IPS-15b (cell line): ENCODE measurements at regions not wholly inside any gene's neighbourhood (a gene's known extent, or its start where the extent isn't known, plus 50 kb on each side); places are given as distances from the start of the nearest gene placed in this dataset.

Experiments
- H3K27me3 ChIP-seq: one replicate; pipeline ENCODE4 v1.6.1; 2013; ENCODE audit warnings: low read length; ENCODE audit not compliant: control insufficient read depth, insufficient read depth
- H3K36me3 ChIP-seq: one replicate; pipeline ENCODE4 v1.6.1; 2013; ENCODE audit warnings: low read length; ENCODE audit not compliant: control insufficient read depth, insufficient read depth
- H3K4me1 ChIP-seq: one replicate; pipeline ENCODE4 v1.6.1; 2013; ENCODE audit warnings: mild to moderate bottlenecking, low read length; ENCODE audit not compliant: control insufficient read depth, insufficient read depth
- H3K4me3 ChIP-seq: one replicate; pipeline ENCODE4 v1.5.1; 2013; ENCODE audit warnings: low read depth, low read length
- H3K9ac ChIP-seq: one replicate; pipeline ENCODE4 v1.6.1; 2013; ENCODE audit warnings: low read depth, mild to moderate bottlenecking, low read length
- H3K9me3 ChIP-seq: one replicate; pipeline ENCODE4 v1.6.1; 2013; ENCODE audit warnings: mild to moderate bottlenecking, low read length; ENCODE audit not compliant: control insufficient read depth, insufficient read depth

DNA sequence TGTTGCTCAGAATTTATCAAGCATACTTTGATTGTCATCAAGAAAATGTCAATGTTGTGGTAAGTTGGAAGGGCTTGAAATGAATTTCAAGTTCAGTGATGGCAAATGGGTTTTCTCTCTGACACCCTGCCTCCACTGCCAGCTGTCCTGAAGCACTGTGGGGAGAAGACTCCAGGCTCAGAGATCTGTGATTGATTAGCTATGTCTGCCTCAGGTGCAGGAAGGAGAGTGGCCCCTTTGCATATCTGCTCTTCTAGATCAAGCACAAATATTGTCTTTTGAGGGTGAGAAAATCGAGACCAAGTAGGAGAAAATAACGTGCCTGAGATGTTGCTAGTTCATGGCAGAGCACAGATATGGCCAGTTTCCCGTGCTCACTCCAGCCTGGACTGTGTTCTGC is 178.8 kb upstream of the GLI2 start:
- H3K4me3 ChIP-seq = no peak overlapping the region
- no peaks in the 10 kb centered on the region for H3K36me3 ChIP-seq
- peaks cover 31% of the 10 kb centered on the region for H3K27me3 ChIP-seq
- peaks cover 2% of the 10 kb centered on the region for H3K4me1 ChIP-seq
- no peak overlapping the region for H3K9ac ChIP-seq
- no peaks in the 10 kb centered on the region for H3K9me3 ChIP-seq

DNA sequence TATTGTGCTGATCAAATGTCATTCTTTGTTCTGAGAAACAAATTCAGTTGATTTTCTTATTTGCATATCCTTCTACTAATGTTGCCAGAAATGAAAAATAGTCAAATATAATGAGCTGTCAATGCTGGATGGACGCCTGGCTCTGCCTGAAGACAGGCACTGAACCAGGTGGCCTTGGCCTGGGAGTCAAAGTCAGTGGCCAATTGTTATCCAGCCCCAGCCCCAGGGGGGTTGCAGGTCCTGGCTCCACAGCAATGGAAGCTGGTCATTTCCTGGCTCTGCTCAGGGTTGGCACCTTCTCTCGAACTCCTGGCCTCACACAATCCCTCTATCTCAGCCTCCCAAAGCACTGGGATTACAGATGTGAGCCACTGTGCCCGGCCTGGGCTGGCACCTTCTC is 176.8 kb upstream of the GLI2 start:
- Histone ChIP-seq H3K4me3 (no peak overlapping the region), H3K27me3 (peaks cover 22% of the 10 kb centered on the region), H3K4me1 (no peaks in the 10 kb centered on the region), H3K36me3 (no peaks in the 10 kb centered on the region), H3K9ac (no peak overlapping the region), H3K9me3 (no peaks in the 10 kb centered on the region)

- Histone ChIP-seq H3K36me3 (no peaks in the 10 kb centered on the region), H3K4me1 (no peaks in the 10 kb centered on the region), H3K4me3 (no peak overlapping the region), H3K9me3 (no peaks in the 10 kb centered on the region), H3K27me3 (peaks cover 17% of the 10 kb centered on the region), H3K9ac (no peak overlapping the region)
These were observed 176.3 kb upstream of the GLI2 start for GRCh38 chr2:120559401-120559800.

- peaks cover 3% of the 10 kb centered on the region for H3K4me1 ChIP-seq
- H3K9ac ChIP-seq = no peak overlapping the region
- H3K4me3 ChIP-seq = no peak overlapping the region
- H3K27me3 ChIP-seq = peaks cover 11% of the 10 kb centered on the region
- no peaks in the 10 kb centered on the region for H3K9me3 ChIP-seq
- no peaks in the 10 kb centered on the region for H3K36me3 ChIP-seq
These were observed 175.3 kb upstream of the GLI2 start for GRCh38 chr2:120560330-120560729.

GRCh38 chr2:120561379-120562035 is 174.2 kb upstream of the GLI2 start:
- H3K27me3 ChIP-seq = peaks cover 11% of the 10 kb centered on the region
- H3K4me1 ChIP-seq = peaks cover 3% of the 10 kb centered on the region

DNA sequence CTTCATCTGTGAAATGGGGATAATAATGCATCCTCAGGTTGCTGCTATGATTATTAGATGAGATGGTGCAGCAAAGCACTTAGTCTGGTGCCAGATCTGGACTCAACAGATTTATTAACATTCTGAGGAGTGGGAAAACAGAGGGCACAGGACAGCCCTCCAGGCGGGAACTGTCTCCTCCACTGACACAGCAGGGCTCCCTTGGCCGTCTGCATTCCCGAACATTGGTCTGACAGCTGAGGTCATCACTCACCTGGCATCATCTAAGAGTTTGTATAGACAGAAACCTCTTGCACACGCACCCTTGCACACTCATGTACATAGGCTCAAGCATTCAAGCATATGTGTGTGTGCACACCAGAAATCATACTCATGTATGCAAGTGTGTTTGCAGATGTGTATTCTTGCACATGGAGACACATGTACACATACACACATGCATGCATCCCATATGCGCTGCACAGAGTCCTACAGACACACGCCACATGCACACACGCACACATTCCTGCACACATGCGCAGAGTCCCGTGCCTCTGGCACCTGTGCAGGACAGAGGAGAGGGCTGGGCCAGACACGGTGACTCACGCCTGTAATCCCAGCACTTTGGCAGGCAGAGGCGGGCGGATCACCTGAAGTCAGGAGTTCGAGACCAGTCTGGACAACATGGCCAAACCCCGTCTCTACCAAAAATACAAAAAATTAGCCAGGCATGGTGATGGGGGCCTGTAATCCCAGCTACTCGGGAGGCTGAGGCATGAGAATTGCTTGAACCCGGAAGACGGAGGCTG is 173.3 kb upstream of the GLI2 start:
- H3K27me3 ChIP-seq = peaks cover 11% of the 10 kb centered on the region
- H3K4me3 ChIP-seq = no peak overlapping the region
- no peaks in the 10 kb centered on the region for H3K36me3 ChIP-seq
- no peaks in the 10 kb centered on the region for H3K9me3 ChIP-seq
- no peak overlapping the region for H3K9ac ChIP-seq
- H3K4me1 ChIP-seq = peaks cover 3% of the 10 kb centered on the region

More at GRCh38 chr2:120561379-120562035, 174.2 kb upstream of the GLI2 start:
- H3K9me3 ChIP-seq = no peaks in the 10 kb centered on the region
- no peak overlapping the region for H3K9ac ChIP-seq
- H3K4me3 ChIP-seq = no peak overlapping the region
- no peaks in the 10 kb centered on the region for H3K36me3 ChIP-seq

DNA sequence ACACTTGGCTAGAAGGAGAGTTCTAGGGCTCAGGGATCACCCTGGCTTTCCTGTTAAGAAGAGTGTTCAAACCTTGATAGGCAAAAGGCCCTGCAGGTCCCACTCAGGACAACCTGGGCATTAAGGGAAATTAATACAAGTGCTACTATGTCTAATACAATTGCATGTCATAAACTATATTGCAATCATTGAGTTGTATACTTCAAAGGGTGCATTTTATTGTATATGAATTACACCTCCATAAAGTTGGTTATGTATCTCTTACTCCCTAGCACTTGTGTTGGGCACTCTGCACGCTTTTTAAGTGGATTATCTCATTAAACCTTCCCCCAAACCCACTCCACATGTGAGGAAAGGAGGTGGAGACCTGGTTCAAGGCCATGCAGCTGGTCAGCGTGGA is 172.1 kb upstream of the GLI2 start:
- Histone ChIP-seq H3K9me3 (no peaks in the 10 kb centered on the region), H3K36me3 (no peaks in the 10 kb centered on the region), H3K9ac (no peak overlapping the region), H3K27me3 (peaks cover 11% of the 10 kb centered on the region), H3K4me3 (no peak overlapping the region), H3K4me1 (peaks cover 3% of the 10 kb centered on the region)

- no peak overlapping the region for H3K9ac ChIP-seq
- H3K4me1 ChIP-seq = peaks cover 3% of the 10 kb centered on the region
- no peak overlapping the region for H3K4me3 ChIP-seq
- H3K9me3 ChIP-seq = no peaks in the 10 kb centered on the region
- no peaks in the 10 kb centered on the region for H3K36me3 ChIP-seq
- peaks cover 9% of the 10 kb centered on the region for H3K27me3 ChIP-seq
These were observed 171.2 kb upstream of the GLI2 start for GRCh38 chr2:120564213-120565094.

DNA sequence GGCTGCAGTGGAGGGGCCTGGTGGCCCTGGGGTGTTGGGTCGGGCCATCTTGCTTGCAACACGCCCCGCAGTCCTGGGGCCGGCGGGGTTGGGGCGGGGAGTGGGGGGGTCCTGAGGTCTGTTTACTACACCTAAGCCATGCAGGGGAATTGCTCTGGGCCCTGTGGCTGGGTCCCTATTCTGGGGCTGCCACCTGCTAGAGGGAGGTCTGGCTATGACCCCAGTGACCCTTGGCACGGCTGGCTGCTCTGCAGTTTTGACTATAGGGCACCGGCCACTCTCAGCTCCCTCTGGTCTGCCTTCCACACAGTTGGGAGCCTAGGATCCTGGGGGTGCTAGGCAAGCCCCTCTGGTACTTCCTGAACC is 170.6 kb upstream of the GLI2 start:
- peaks cover 11% of the 10 kb centered on the region for H3K27me3 ChIP-seq
- no peak overlapping the region for H3K4me3 ChIP-seq
- H3K9me3 ChIP-seq = no peaks in the 10 kb centered on the region
- H3K4me1 ChIP-seq = peaks cover 3% of the 10 kb centered on the region
- H3K9ac ChIP-seq = no peak overlapping the region
- no peaks in the 10 kb centered on the region for H3K36me3 ChIP-seq

DNA sequence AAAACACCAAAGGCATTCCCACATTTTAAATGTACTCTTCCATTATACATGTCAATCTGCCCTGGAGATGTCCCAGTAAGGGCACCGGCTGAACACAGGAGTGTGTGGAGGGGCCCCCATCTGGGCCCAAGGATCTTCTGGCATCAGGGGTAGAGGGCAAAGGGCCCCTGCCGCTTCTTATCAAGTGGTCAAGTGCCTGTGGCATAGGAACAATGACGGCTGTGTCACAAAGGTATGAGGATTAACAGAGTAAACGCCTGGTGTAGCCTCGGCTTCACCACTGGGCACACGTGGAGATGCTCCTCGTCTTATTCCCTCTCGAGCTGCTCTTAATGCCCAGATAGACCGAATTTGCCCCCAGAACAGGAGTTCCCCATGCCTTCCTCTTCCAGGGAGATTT is 169.7 kb upstream of the GLI2 start:
- H3K9me3 ChIP-seq = no peaks in the 10 kb centered on the region
- no peak overlapping the region for H3K4me3 ChIP-seq
- peaks cover 3% of the 10 kb centered on the region for H3K4me1 ChIP-seq
- no peaks in the 10 kb centered on the region for H3K36me3 ChIP-seq
- peaks cover 6% of the 10 kb centered on the region for H3K27me3 ChIP-seq
- H3K9ac ChIP-seq = no peak overlapping the region

GRCh38 chr2:120566331-120567035 is 169.2 kb upstream of the GLI2 start:
- peaks cover 3% of the 10 kb centered on the region for H3K4me1 ChIP-seq

More at GRCh38 chr2:120566331-120567035, 169.2 kb upstream of the GLI2 start:
- Histone ChIP-seq H3K9ac (no peak overlapping the region), H3K27me3 (peaks cover 5% of the 10 kb centered on the region), H3K4me3 (no peak overlapping the region), H3K36me3 (no peaks in the 10 kb centered on the region), H3K9me3 (no peaks in the 10 kb centered on the region)
